OCI-LY7 (cell line): ENCODE measurements at regions not wholly inside any gene's neighbourhood (a gene's known extent, or its start where the extent isn't known, plus 50 kb on each side); places are given as distances from the start of the nearest gene placed in this dataset.
"Not testable (repeated sequence)": the region's sequence is repeated elsewhere in the genome, so short reads cannot be mapped to it uniquely, and the experiment has no call there.

Source experiments
- BruUV-seq: library from RNA; stranded (reverse); fragments of 400-500 nt; replicated peaks from 2 replicates; lab custom pipeline; 2021; lab: Mats Ljungman, UMichigan
- CTCF ChIA-PET: fragments of 300-600 bp; sonication (Branson Sonifier 250); formaldehyde crosslinking; loops from one replicate; lab custom pipeline; 2022; ENCODE audit warnings: antibody characterized with exemption; ENCODE audit not compliant: unreplicated experiment; lab: Charles Lee
- POLR2A ChIA-PET: fragments of 300-600 bp; sonication (Branson Sonifier 250); formaldehyde crosslinking; loops from one replicate; lab custom pipeline; 2022; ENCODE audit warnings: antibody characterized with exemption; lab: Charles Lee
- DNase-seq: peaks from one replicate; pipeline ENCODE4 v3.0.0-alpha.2; 2015; ENCODE audit warnings: low spot score
- H2AFZ ChIP-seq: fragments of 200-600 bp; sonication (generic), shearing (Covaris generic); 2 replicates; pipeline ENCODE4 v1.6.1; 2014; ENCODE audit warnings: mild to moderate bottlenecking, antibody characterized with exemption, low read length, moderate library complexity
- H3K27ac ChIP-seq: fragments of 200-600 bp; sonication (generic); 2 replicates; pipeline ENCODE4 v1.5.1; 2014; ENCODE audit warnings: mixed run types, low read depth, mild to moderate bottlenecking, moderate library complexity, low read length, inconsistent platforms; ENCODE audit not compliant: poor library complexity, severe bottlenecking
- H3K36me3 ChIP-seq: fragments of 200-600 bp; sonication (generic); 2 replicates; pipeline ENCODE4 v1.6.1; 2014; ENCODE audit warnings: mild to moderate bottlenecking, antibody characterized with exemption, low read length, moderate library complexity, mixed read lengths; ENCODE audit not compliant: insufficient read depth
- H3K4me1 ChIP-seq: fragments of 200-600 bp; sonication (generic); 2 replicates; pipeline ENCODE4 v1.5.1; 2014; ENCODE audit warnings: mild to moderate bottlenecking, low read length; ENCODE audit not compliant: insufficient read depth, poor library complexity, severe bottlenecking
- H3K4me2 ChIP-seq: fragments of 200-600 bp; sonication (generic); 2 replicates; pipeline ENCODE4 v1.6.1; 2014; ENCODE audit warnings: mild to moderate bottlenecking, low read length
- H3K4me3 ChIP-seq: fragments of 200-600 bp; sonication (generic); 2 replicates; pipeline ENCODE4 v1.5.1; 2014; ENCODE audit warnings: mild to moderate bottlenecking, low read depth, low read length; ENCODE audit not compliant: poor library complexity, severe bottlenecking
- H3K79me2 ChIP-seq: fragments of 200-600 bp; sonication (generic); 2 replicates; pipeline ENCODE4 v1.6.1; 2016; ENCODE audit warnings: low read depth, mild to moderate bottlenecking, low read length, moderate library complexity, mixed read lengths; ENCODE audit not compliant: insufficient read depth
- H3K9me2 ChIP-seq: fragments of 200-600 bp; sonication (generic); 2 replicates; pipeline ENCODE4 v1.6.1; 2016; ENCODE audit warnings: mild to moderate bottlenecking, low read length, mixed read lengths; ENCODE audit not compliant: insufficient read depth
- H3K9me3 ChIP-seq: fragments of 200-600 bp; sonication (generic); 2 replicates; pipeline ENCODE4 v1.6.1; 2014; ENCODE audit warnings: mild to moderate bottlenecking, mixed run types, low read length, mixed read lengths
- H4K20me1 ChIP-seq: fragments of 200-600 bp; sonication (generic); 2 replicates; pipeline ENCODE4 v1.6.1; 2014; ENCODE audit warnings: mild to moderate bottlenecking, antibody characterized with exemption, low read length, moderate library complexity, mixed read lengths; ENCODE audit not compliant: insufficient read depth
- CTCF ChIP-seq: fragments of 200-600 bp; sonication (generic); conservative IDR thresholded peaks from 2 replicates; pipeline ENCODE4 v1.5.1; 2014; ENCODE audit warnings: mild to moderate bottlenecking, antibody characterized with exemption, low read length, moderate library complexity, mixed read lengths
- EZH2phosphoT487 ChIP-seq: fragments of 200-600 bp; sonication (generic); IDR thresholded peaks from 2 replicates; pipeline ENCODE4 v1.6.1; 2018; ENCODE audit warnings: low read depth, borderline replicate concordance, mild to moderate bottlenecking, mixed run types, antibody characterized with exemption, low read length, moderate library complexity, mixed read lengths
- intact Hi-C: fragments of 100-400 bp; cut with micrococcal nuclease; formaldehyde crosslinking; loops from one replicate; pipeline ENCODE4 v1.10.0; 2022; ENCODE audit not compliant: unreplicated experiment

DNA sequence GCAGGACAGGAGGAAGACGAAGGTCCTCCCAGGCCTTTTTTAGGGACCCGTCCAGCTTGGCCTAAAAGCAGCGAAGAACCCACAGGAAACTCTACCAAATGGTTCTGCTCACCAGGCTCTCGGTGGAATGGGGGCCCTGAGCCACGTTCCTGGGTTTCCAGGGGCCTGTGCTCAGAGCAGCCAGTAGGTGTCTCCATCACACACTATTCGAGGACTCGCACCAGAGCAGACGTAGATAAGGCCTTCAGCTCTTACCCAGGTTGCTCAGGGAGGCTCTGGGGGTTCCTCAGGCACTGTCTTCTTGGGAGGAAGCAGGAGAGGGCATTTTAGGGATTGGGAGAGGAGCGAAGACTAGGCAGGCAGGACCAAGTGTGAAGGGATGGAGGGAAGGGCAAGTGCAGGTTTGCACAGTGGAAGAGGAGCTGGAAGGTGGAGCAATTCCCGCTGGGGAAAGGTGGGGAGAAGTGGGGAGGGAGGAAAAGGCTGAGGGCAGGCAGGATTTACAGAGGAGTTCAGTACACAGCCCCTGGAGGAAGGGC lies 157.1 kb downstream of the RGS9 start:
- Histone ChIP-seq H3K9me2 (no peaks in the 10 kb centered on the region), H3K4me1 (no peaks in the 10 kb centered on the region), H3K9me3 (no peaks in the 10 kb centered on the region), H3K79me2 (no peaks in the 10 kb centered on the region), H3K4me3 (no peak overlapping the region), H3K36me3 (no peaks in the 10 kb centered on the region), H2AFZ (no peak overlapping the region), H4K20me1 (no peaks in the 10 kb centered on the region), H3K4me2 (no peak overlapping the region), H3K27ac (no peak overlapping the region)
- ChIA-PET POLR2A (interaction anchor here (0.6 kb wide), 1 partner anchor 693 kb away, joined by 3 read pairs; no protein-coding TSS in a partner anchor), CTCF (interaction anchor here (0.5 to 0.9 kb wide), 4 partner anchors 25 to 870 kb away, joined by 3 to 5 read pairs (median 3); no protein-coding TSS in a partner anchor)
- no TSS peak for BruUV-seq
- intact Hi-C loops, result loop anchor here (2.0 to 10.0 kb wide), 4 partner anchors 263 to 873 kb away; no protein-coding TSS in a partner anchor
- TF ChIP-seq EZH2phosphoT487 (no peak), CTCF (peak; percentile 86)
- DNase-seq, result peak; percentile 67

GRCh38 chr17:65293584-65294180 lies 156.5 kb downstream of the RGS9 start:
- no peak overlapping the region for H3K4me2 ChIP-seq
- intact Hi-C loops, result loop anchor here (2.0 to 10.0 kb wide), 4 partner anchors 263 to 874 kb away; no protein-coding TSS in a partner anchor
- no TSS peak for BruUV-seq
- H3K36me3 ChIP-seq, result no peaks in the 10 kb centered on the region
- TF ChIP-seq CTCF (no peak), EZH2phosphoT487 (no peak)
- DNase-seq, result no peak
- H2AFZ ChIP-seq, result no peak overlapping the region
- no peaks in the 10 kb centered on the region for H3K79me2 ChIP-seq
- no peaks in the 10 kb centered on the region for H3K9me3 ChIP-seq
- no peaks in the 10 kb centered on the region for H4K20me1 ChIP-seq
- H3K9me2 ChIP-seq, result no peaks in the 10 kb centered on the region
- no peak overlapping the region for H3K27ac ChIP-seq
- ChIA-PET POLR2A (interaction anchor here (0.6 kb wide), 1 partner anchor 694 kb away, joined by 3 read pairs; no protein-coding TSS in a partner anchor), CTCF (interaction anchor here (0.8 to 0.9 kb wide), 3 partner anchors 25 to 871 kb away, joined by 3 read pairs; no protein-coding TSS in a partner anchor)
- no peaks in the 10 kb centered on the region for H3K4me1 ChIP-seq
- H3K4me3 ChIP-seq, result no peak overlapping the region

GRCh38 chr17:65292430-65292829 lies 155.3 kb downstream of the RGS9 start:
- BruUV-seq, result no TSS peak
- TF ChIP-seq CTCF (no peak), EZH2phosphoT487 (no peak)
- intact Hi-C loops, result loop anchor here (5.0 to 10.0 kb wide), 2 partner anchors 502 to 875 kb away; no protein-coding TSS in a partner anchor
- no peak for DNase-seq
- H3K4me2 ChIP-seq, result no peak overlapping the region
- H3K4me3 ChIP-seq, result no peak overlapping the region
- no peak overlapping the region for H3K27ac ChIP-seq
- H2AFZ ChIP-seq, result no peak overlapping the region
- no peaks in the 10 kb centered on the region for H3K9me3 ChIP-seq
- H3K9me2 ChIP-seq, result no peaks in the 10 kb centered on the region
- H3K4me1 ChIP-seq, result no peaks in the 10 kb centered on the region
- H3K79me2 ChIP-seq, result no peaks in the 10 kb centered on the region
- CTCF ChIA-PET, result no interaction called here
- H4K20me1 ChIP-seq, result no peaks in the 10 kb centered on the region
- POLR2A ChIA-PET, result no interaction called here
- H3K36me3 ChIP-seq, result no peaks in the 10 kb centered on the region

GRCh38 chr17:65291301-65291700 lies 154.1 kb downstream of the RGS9 start:
- CTCF ChIA-PET, result not testable (repeated sequence)

More at GRCh38 chr17:65291301-65291700, 154.1 kb downstream of the RGS9 start:
- BruUV-seq, POLR2A ChIA-PET, H3K36me3 ChIP-seq, H3K4me1 ChIP-seq, H3K9me3 ChIP-seq, H2AFZ ChIP-seq, H3K9me2 ChIP-seq, H4K20me1 ChIP-seq, H3K79me2 ChIP-seq, H3K4me3 ChIP-seq, H3K4me2 ChIP-seq, DNase-seq, H3K27ac ChIP-seq: not testable (repeated sequence)
- intact Hi-C loops, result loop anchor here (5.0 to 10.0 kb wide), 2 partner anchors 504 to 876 kb away; no protein-coding TSS in a partner anchor
